HepG2 (cell line): ENCODE measurements at regions not wholly inside any gene's neighbourhood (a gene's known extent, or its start where the extent isn't known, plus 50 kb on each side); places are given as distances from the start of the nearest gene placed in this dataset.

Source experiments
- ATAC-seq: fragments of 200-7000 bp; cut with Tn5 transposase; 3 replicates; pipeline ENCODE4 v1.9.1; 2020; ENCODE audit warnings: mild to moderate bottlenecking, moderate library complexity
- BruUV-seq: library from RNA; stranded (reverse); fragments of 400-500 nt; replicated peaks from 2 replicates; lab custom pipeline; 2021; lab: Mats Ljungman, UMichigan
- CTCF ChIA-PET: fragments of 300-600 bp; formaldehyde crosslinking; extraction: SDS; loops from one replicate; lab custom pipeline; 2021; ENCODE audit warnings: low total read pairs, inconsistent platforms, low intra/inter-chr PET ratio; lab: Yijun Ruan, JAX
- POLR2A ChIA-PET: fragments of 350-600 bp; sonication (Branson Sonifier 250); formaldehyde crosslinking; loops from one replicate; lab custom pipeline; 2020; ENCODE audit warnings: antibody characterized with exemption, inconsistent platforms; lab: Yijun Ruan, JAX
- DNase-seq: peaks from one replicate; pipeline ENCODE4 v3.0.0-alpha.2; 2015; ENCODE audit warnings: low spot score
- FAIRE-seq: peaks from 3 replicates; lab custom pipeline; 2011; peaks lifted over from hg19 to GRCh38; lab: Jason Lieb, UNC
- H2AFZ ChIP-seq: one replicate; pipeline ENCODE4 v1.6.1; 2011; ENCODE audit warnings: low read length, inconsistent platforms
- H3K27ac ChIP-seq: fragments of 300-600 bp; 3 replicates; pipeline ENCODE4 v1.8.0; 2011; ENCODE audit warnings: mixed run types, mild to moderate bottlenecking, mixed read lengths, low read length, inconsistent platforms; ENCODE audit not compliant: insufficient read depth; ENCODE audit errors: extremely low read length
- H3K27me3 ChIP-seq, 2 experiments: fragments of 200-600 bp in 1 of 2; 2 replicates in 1 of 2; 3 replicates in 1 of 2; pipeline versions ENCODE4 v1.6.0 to v1.8.0; 2011; ENCODE audit warnings: low read length in 2 of 2, mild to moderate bottlenecking in 2 of 2, moderate library complexity in 2 of 2, inconsistent platforms in 1 of 2; ENCODE audit not compliant: insufficient read depth in 2 of 2, control insufficient read depth in 1 of 2
- H3K36me3 ChIP-seq, 2 experiments: fragments of 200-600 bp in 1 of 2; replicated peaks in 1 of 2; 2 replicates in 1 of 2; 3 replicates in 1 of 2; pipeline versions ENCODE4 v1.5.1 to v1.8.0; 2011; ENCODE audit warnings: low read length in 2 of 2, inconsistent platforms in 1 of 2; ENCODE audit not compliant: insufficient read depth in 2 of 2, control insufficient read depth in 1 of 2
- H3K4me1 ChIP-seq: 2 replicates; pipeline ENCODE4 v1.5.1; 2012; ENCODE audit warnings: low read length, inconsistent platforms; ENCODE audit not compliant: insufficient read depth
- H3K4me2 ChIP-seq: 2 replicates; pipeline ENCODE4 v1.6.0; 2011; ENCODE audit warnings: low read depth, low read length, inconsistent platforms
- H3K4me3 ChIP-seq, 3 experiments: fragments of 200-600 bp in 1 of 3; sonication (generic), shearing (Covaris generic) in 1 of 3; replicated peaks in 1 of 3; 2 replicates each; pipeline ENCODE4 v1.5.1; 2011 to 2016; ENCODE audit warnings: low read length in 3 of 3, inconsistent platforms in 2 of 3, low read depth in 2 of 3, mild to moderate bottlenecking in 2 of 3, control low read depth in 1 of 3, mixed read lengths in 1 of 3; ENCODE audit not compliant: insufficient read depth in 1 of 3
- H3K79me2 ChIP-seq: one replicate; pipeline ENCODE4 v1.6.1; 2011; ENCODE audit warnings: low read length, inconsistent platforms; ENCODE audit not compliant: insufficient read depth
- H3K9ac ChIP-seq: 2 replicates; pipeline ENCODE4 v1.6.0; 2011; ENCODE audit warnings: mild to moderate bottlenecking, low read depth, low read length, inconsistent platforms; ENCODE audit not compliant: insufficient read depth
- H3K9me3 ChIP-seq: 2 replicates; pipeline ENCODE4 v1.5.1; 2012; ENCODE audit warnings: mild to moderate bottlenecking, low read length
- H4K20me1 ChIP-seq: 2 replicates; pipeline ENCODE4 v1.6.0; 2011; ENCODE audit warnings: inconsistent platforms, mild to moderate bottlenecking, low read length, moderate library complexity; ENCODE audit not compliant: insufficient read depth
- SRSF4 ChIP-seq: fragments of 200-400 bp; formaldehyde crosslinking; IDR thresholded peaks from one replicate; pipeline ENCODE4 v1.6.1; 2018; ENCODE audit warnings: mild to moderate bottlenecking, low read depth, low read length, moderate library complexity; ENCODE audit not compliant: poor library complexity, severe bottlenecking
- ZKSCAN5 ChIP-seq: sonication (generic); formaldehyde crosslinking; IDR thresholded peaks from 2 replicates; pipeline ENCODE4 v1.5.1; 2020; ENCODE audit warnings: mild to moderate bottlenecking, missing genetic modification reagents
- ZNF17 ChIP-seq: sonication (generic); formaldehyde crosslinking; IDR thresholded peaks from 2 replicates; pipeline ENCODE4 v1.5.0; 2020; ENCODE audit warnings: mild to moderate bottlenecking, missing genetic modification reagents
- ZNF20 ChIP-seq: sonication (generic); formaldehyde crosslinking; IDR thresholded peaks from 2 replicates; pipeline ENCODE4 v1.4.0; 2020; ENCODE audit warnings: mild to moderate bottlenecking, moderate library complexity, missing genetic modification reagents
- ZNF672 ChIP-seq: sonication (generic); formaldehyde crosslinking; IDR thresholded peaks from 2 replicates; pipeline ENCODE4 v1.8.1; 2022; ENCODE audit warnings: missing genetic modification reagents
- ZNF678 ChIP-seq: sonication (generic); formaldehyde crosslinking; IDR thresholded peaks from 2 replicates; pipeline ENCODE4 v1.4.0; 2020; ENCODE audit warnings: mild to moderate bottlenecking, missing genetic modification reagents
- WGBS: methylation state at CpG from one replicate; pipeline ENCODE4 v1.1.6; 2017; ENCODE audit warnings: low lambda C conversion rate; 5-methylcytosine and 5-hydroxymethylcytosine counted together
- in situ Hi-C: cut with HindIII; loops from 2 replicates; pipeline ENCODE4 v1.10.0; 2017; ENCODE audit warnings: low pct_unique_long_range_greater_than_20kb; ENCODE audit not compliant: extremely low pct_ligation_motif_present
- intact Hi-C: fragments of 100-400 bp; cut with micrococcal nuclease; formaldehyde crosslinking; loops from one replicate; pipeline ENCODE4 v1.10.0; 2022; ENCODE audit not compliant: unreplicated experiment
- TF ChIP-seq, protein P1 (sequence below): IDR thresholded peaks from 2 replicates; pipeline ENCODE4 v1.6.1; 2016; ENCODE audit warnings: low read depth, missing genetic modification reagents, missing compliant biosample characterization
- TF ChIP-seq, protein P2 (sequence below): sonication (generic); formaldehyde crosslinking; IDR thresholded peaks from 2 replicates; pipeline ENCODE4 v1.4.0; 2020; ENCODE audit warnings: missing genetic modification reagents

DNA sequence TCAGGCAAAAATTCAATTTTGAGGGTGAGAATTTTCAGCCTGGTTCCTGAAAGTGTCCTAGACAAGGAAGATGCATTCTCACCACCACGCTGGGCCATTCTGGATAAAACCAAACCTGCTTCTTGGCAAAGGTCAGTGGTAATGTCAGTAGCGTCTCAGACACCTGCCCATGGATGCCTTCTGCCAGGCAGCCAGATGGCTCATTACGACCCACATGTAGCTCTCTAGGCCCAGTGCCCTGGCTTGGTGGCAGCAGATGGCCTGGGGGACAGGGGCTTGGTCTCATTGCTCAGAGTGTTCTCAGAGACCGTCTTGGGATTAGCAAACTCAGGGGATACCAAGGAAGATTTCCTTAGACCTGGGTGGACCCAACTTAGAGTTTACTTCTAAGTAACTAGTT, 105.1 kb downstream of the ARF6 start:
- intact Hi-C loops (no loop called here), in situ Hi-C loops (no loop called here)
- H3K27me3 ChIP-seq: no peaks in the 10 kb centered on the region
- H3K79me2 ChIP-seq: no peaks in the 10 kb centered on the region
- no peak overlapping the region for H3K27ac ChIP-seq
- no peak for DNase-seq
- H3K4me2 ChIP-seq: no peak overlapping the region
- H3K9ac ChIP-seq: no peak overlapping the region
- ChIA-PET POLR2A (no interaction called here), CTCF (no interaction called here)
- no peaks in the 10 kb centered on the region for H3K36me3 ChIP-seq
- ATAC-seq: no peak
- H4K20me1 ChIP-seq: no peaks in the 10 kb centered on the region
- 100% methylated on average over 2 of the region's 4 CpGs for WGBS
- H3K4me1 ChIP-seq: peaks cover 66% of the 10 kb centered on the region
- BruUV-seq: no TSS peak
- no peak for FAIRE-seq
- no peak overlapping the region for H2AFZ ChIP-seq
- TF ChIP-seq ZNF17 (CRISPR knock-in tag) (no peak), SRSF4 (no peak), ZNF678 (CRISPR knock-in tag) (no peak), ZKSCAN5 (CRISPR knock-in tag) (no peak), ZNF20 (no peak), ZNF672 (CRISPR knock-in tag) (no peak)
- TF ChIP-seq, protein P1, sequence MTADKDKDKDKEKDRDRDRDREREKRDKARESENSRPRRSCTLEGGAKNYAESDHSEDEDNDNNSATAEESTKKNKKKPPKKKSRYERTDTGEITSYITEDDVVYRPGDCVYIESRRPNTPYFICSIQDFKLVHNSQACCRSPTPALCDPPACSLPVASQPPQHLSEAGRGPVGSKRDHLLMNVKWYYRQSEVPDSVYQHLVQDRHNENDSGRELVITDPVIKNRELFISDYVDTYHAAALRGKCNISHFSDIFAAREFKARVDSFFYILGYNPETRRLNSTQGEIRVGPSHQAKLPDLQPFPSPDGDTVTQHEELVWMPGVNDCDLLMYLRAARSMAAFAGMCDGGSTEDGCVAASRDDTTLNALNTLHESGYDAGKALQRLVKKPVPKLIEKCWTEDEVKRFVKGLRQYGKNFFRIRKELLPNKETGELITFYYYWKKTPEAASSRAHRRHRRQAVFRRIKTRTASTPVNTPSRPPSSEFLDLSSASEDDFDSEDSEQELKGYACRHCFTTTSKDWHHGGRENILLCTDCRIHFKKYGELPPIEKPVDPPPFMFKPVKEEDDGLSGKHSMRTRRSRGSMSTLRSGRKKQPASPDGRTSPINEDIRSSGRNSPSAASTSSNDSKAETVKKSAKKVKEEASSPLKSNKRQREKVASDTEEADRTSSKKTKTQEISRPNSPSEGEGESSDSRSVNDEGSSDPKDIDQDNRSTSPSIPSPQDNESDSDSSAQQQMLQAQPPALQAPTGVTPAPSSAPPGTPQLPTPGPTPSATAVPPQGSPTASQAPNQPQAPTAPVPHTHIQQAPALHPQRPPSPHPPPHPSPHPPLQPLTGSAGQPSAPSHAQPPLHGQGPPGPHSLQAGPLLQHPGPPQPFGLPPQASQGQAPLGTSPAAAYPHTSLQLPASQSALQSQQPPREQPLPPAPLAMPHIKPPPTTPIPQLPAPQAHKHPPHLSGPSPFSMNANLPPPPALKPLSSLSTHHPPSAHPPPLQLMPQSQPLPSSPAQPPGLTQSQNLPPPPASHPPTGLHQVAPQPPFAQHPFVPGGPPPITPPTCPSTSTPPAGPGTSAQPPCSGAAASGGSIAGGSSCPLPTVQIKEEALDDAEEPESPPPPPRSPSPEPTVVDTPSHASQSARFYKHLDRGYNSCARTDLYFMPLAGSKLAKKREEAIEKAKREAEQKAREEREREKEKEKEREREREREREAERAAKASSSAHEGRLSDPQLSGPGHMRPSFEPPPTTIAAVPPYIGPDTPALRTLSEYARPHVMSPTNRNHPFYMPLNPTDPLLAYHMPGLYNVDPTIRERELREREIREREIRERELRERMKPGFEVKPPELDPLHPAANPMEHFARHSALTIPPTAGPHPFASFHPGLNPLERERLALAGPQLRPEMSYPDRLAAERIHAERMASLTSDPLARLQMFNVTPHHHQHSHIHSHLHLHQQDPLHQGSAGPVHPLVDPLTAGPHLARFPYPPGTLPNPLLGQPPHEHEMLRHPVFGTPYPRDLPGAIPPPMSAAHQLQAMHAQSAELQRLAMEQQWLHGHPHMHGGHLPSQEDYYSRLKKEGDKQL (CRISPR knock-in tag): no peak
- TF ChIP-seq, protein P2, sequence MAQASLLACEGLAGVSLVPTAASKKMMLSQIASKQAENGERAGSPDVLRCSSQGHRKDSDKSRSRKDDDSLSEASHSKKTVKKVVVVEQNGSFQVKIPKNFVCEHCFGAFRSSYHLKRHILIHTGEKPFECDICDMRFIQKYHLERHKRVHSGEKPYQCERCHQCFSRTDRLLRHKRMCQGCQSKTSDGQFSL (CRISPR knock-in tag): no peak
- no peaks in the 10 kb centered on the region for H3K9me3 ChIP-seq
- H3K4me3 ChIP-seq: no peak overlapping the region
